HEK293 (cell line): ENCODE measurements at regions not wholly inside any gene's neighbourhood (a gene's known extent, or its start where the extent isn't known, plus 50 kb on each side); places are given as distances from the start of the nearest gene placed in this dataset.

Source experiments
- CTCF ChIP-seq: fragments of 450-650 bp; formaldehyde crosslinking; IDR thresholded peaks from 2 replicates; pipeline ENCODE4 v1.5.1; 2016; ENCODE audit warnings: missing biosample characterization, missing genetic modification characterization
- PRDM6 ChIP-seq: fragments of 450-650 bp; formaldehyde crosslinking; IDR thresholded peaks from 2 replicates; pipeline ENCODE4 v1.5.1; 2017; ENCODE audit warnings: missing biosample characterization, missing genetic modification characterization
- SALL2 ChIP-seq: fragments of 450-650 bp; formaldehyde crosslinking; IDR thresholded peaks from 2 replicates; pipeline ENCODE4 v1.5.0; 2017; ENCODE audit warnings: missing biosample characterization, mild to moderate bottlenecking, missing genetic modification characterization, borderline replicate concordance
- SP7 ChIP-seq: fragments of 450-650 bp; formaldehyde crosslinking; IDR thresholded peaks from 2 replicates; pipeline ENCODE4 v1.5.1; 2016; ENCODE audit warnings: missing biosample characterization, missing genetic modification characterization
- TCF7L2 ChIP-seq: IDR thresholded peaks from 2 replicates; pipeline ENCODE4 v1.6.1; 2011; ENCODE audit warnings: low read depth, mild to moderate bottlenecking, inconsistent platforms, low read length, moderate library complexity, borderline replicate concordance
- ZBTB26 ChIP-seq: fragments of 450-650 bp; formaldehyde crosslinking; optimal IDR thresholded peaks from 2 replicates; pipeline ENCODE3; 2016; ENCODE audit warnings: missing biosample characterization, mild to moderate bottlenecking, missing genetic modification characterization
- ZNF138 ChIP-seq: fragments of 450-650 bp; formaldehyde crosslinking; IDR thresholded peaks from 2 replicates; pipeline ENCODE4 v1.5.1; 2016; ENCODE audit warnings: missing biosample characterization, missing genetic modification characterization, borderline replicate concordance
- ZNF146 ChIP-seq: fragments of 450-650 bp; formaldehyde crosslinking; IDR thresholded peaks from 2 replicates; pipeline ENCODE4 v1.5.1; 2016; ENCODE audit warnings: missing biosample characterization, missing genetic modification characterization
- ZNF311 ChIP-seq: fragments of 450-650 bp; formaldehyde crosslinking; IDR thresholded peaks from 2 replicates; pipeline ENCODE4 v1.5.1; 2017; ENCODE audit warnings: missing biosample characterization, missing genetic modification characterization, borderline replicate concordance
- ZNF362 ChIP-seq: fragments of 450-650 bp; formaldehyde crosslinking; IDR thresholded peaks from 2 replicates; pipeline ENCODE4 v1.5.1; 2016; ENCODE audit warnings: missing biosample characterization, missing genetic modification characterization
- ZNF391 ChIP-seq: fragments of 450-650 bp; formaldehyde crosslinking; IDR thresholded peaks from 2 replicates; pipeline ENCODE4 v1.5.1; 2016; ENCODE audit warnings: low read depth, missing biosample characterization, missing genetic modification characterization, borderline replicate concordance
- ZSCAN30 ChIP-seq: fragments of 450-650 bp; IDR thresholded peaks from 2 replicates; pipeline ENCODE4 v1.5.1; 2018; ENCODE audit warnings: missing biosample characterization, mild to moderate bottlenecking, missing genetic modification characterization, moderate library complexity

- TF ChIP-seq CTCF (no peak), ZNF362 (tag by site-specific recombination) (no peak), TCF7L2 (no peak), ZNF146 (no peak), ZNF138 (tag by site-specific recombination) (no peak), ZSCAN30 (no peak), SALL2 (no peak), ZBTB26 (tag by site-specific recombination) (no peak), PRDM6 (no peak), ZNF391 (tag by site-specific recombination) (no peak), SP7 (no peak), ZNF311 (tag by site-specific recombination) (no peak)
These were observed 561.2 kb upstream of the C16orf82 start for GRCh38 chr16:26505496-26505895.
